PC-3 (cell line): ENCODE measurements at regions not wholly inside any gene's neighbourhood (a gene's known extent, or its start where the extent isn't known, plus 50 kb on each side); places are given as distances from the start of the nearest gene placed in this dataset.

Experiments used
- CTCF ChIP-seq: fragments of 300-600 bp; sonication (generic); conservative IDR thresholded peaks from 2 replicates; pipeline ENCODE4 v1.5.1; 2017; ENCODE audit warnings: antibody characterized with exemption, low read depth, mild to moderate bottlenecking, low read length
- EZH2 ChIP-seq: fragments of 300-600 bp; sonication (generic); IDR thresholded peaks from one replicate; pipeline ENCODE4 v1.6.1; 2017; ENCODE audit warnings: antibody characterized with exemption, mild to moderate bottlenecking, low read length; ENCODE audit not compliant: unreplicated experiment
- EZH2phosphoT487 ChIP-seq: fragments of 300-600 bp; sonication (generic); IDR thresholded peaks from 2 replicates; pipeline ENCODE4 v1.6.1; 2018; ENCODE audit warnings: mild to moderate bottlenecking, antibody characterized with exemption, low read length, borderline replicate concordance

- no peak for TF ChIP-seq EZH2
- TF ChIP-seq CTCF: no peak
- TF ChIP-seq EZH2phosphoT487: no peak
Measured at GRCh38 chr22:27574002-27574366, 227.6 kb downstream of the MN1 start.
